NCI-H2227 (cell line): ENCODE measurements at regions not wholly inside any gene's neighbourhood (a gene's known extent, or its start where the extent isn't known, plus 50 kb on each side); places are given as distances from the start of the nearest gene placed in this dataset.
"Not testable (repeated sequence)": the region's sequence is repeated elsewhere in the genome, so short reads cannot be mapped to it uniquely, and the experiment has no call there.

Experiments used
- DNase-seq: peaks from one replicate; lab custom pipeline; 2025; ENCODE audit not compliant: unreplicated experiment; lab: John Stamatoyannopoulos, UW

GRCh38 chr2:122051659-122052058, 296.2 kb downstream of the TSN start:
- DNase-seq = not testable (repeated sequence)

GRCh38 chr2:122055521-122055931, 300.1 kb downstream of the TSN start:
- DNase-seq = no peak

GRCh38 chr2:122056853-122057252, 301.4 kb downstream of the TSN start:
- DNase-seq = no peak

- no peak for DNase-seq
Observed at GRCh38 chr2:122061206-122061605, 305.8 kb downstream of the TSN start.

GRCh38 chr2:122061831-122062230, 306.4 kb downstream of the TSN start:
- no peak for DNase-seq

GRCh38 chr2:122062506-122062905, 307.1 kb downstream of the TSN start:
- no peak for DNase-seq

- no peak for DNase-seq
Observed at GRCh38 chr2:122063716-122064115, 308.3 kb downstream of the TSN start.

- DNase-seq = no peak
Observed at GRCh38 chr2:122070241-122070731, 314.8 kb downstream of the TSN start.

GRCh38 chr2:122072666-122073065, 317.2 kb downstream of the TSN start:
- no peak for DNase-seq

GRCh38 chr2:122074201-122074600, 318.8 kb downstream of the TSN start:
- no peak for DNase-seq

GRCh38 chr2:122075381-122075780, 319.9 kb downstream of the TSN start:
- DNase-seq = no peak

GRCh38 chr2:122077114-122077513, 321.7 kb downstream of the TSN start:
- DNase-seq = no peak

GRCh38 chr2:122077771-122078170, 322.3 kb downstream of the TSN start:
- DNase-seq = no peak

GRCh38 chr2:122078451-122078850, 323.0 kb downstream of the TSN start:
- DNase-seq = no peak

GRCh38 chr2:122079844-122080243, 324.4 kb downstream of the TSN start:
- no peak for DNase-seq

GRCh38 chr2:122080316-122080715, 324.9 kb downstream of the TSN start:
- DNase-seq = no peak

- DNase-seq = no peak
Observed at GRCh38 chr2:122080871-122081270, 325.4 kb downstream of the TSN start.

- DNase-seq = no peak
Observed at GRCh38 chr2:122081751-122082150, 326.3 kb downstream of the TSN start.

GRCh38 chr2:122083256-122084048, 328.0 kb downstream of the TSN start:
- no peak for DNase-seq

GRCh38 chr2:122085672-122086071, 330.2 kb downstream of the TSN start:
- not testable (repeated sequence) for DNase-seq

GRCh38 chr2:122094557-122094956, 339.1 kb downstream of the TSN start:
- no peak for DNase-seq

- no peak for DNase-seq
Observed at GRCh38 chr2:122096761-122097160, 341.3 kb downstream of the TSN start.

GRCh38 chr2:122098306-122098705, 342.9 kb downstream of the TSN start:
- no peak for DNase-seq
